ENCODE measurements at regions not wholly inside any gene's neighbourhood (a gene's known extent, or its start where the extent isn't known, plus 50 kb on each side); places are given as distances from the start of the nearest gene placed in this dataset.

DNA sequence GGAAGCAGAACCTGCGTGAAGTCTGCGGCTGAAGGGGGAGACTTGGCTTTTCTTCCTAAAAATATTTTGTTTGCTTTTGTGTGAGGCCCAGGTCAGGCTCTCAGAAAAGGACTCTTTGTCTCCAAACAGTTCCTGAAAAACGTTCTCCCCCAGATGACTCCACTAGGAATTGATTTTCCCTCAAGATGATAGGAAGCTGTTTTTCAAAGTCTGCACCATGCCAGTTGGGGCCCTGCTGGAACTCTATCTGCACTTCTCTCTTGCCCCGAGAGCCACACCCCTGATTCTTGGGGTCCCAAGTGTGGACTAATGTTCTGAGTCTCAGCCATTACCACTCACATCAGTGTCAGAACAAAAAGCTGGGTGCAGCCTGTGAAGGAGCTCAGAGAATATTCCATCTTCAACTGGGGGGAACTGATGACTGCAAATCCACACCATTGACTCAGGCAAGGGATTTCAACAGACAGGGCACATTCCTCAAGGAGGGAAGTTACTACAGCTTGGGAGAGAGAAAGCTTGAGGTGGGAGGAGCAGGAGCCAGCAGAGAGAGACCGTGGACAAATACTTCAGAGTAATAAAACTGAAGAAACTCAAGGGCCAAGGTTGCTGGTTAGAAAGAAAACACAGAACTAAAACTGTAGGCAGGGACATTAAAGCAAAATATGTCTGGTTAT lies 768.3 kb downstream of the RNF144A start:
- H3K9me3 ChIP-seq (replicated peaks in 1 of 3): no peaks in the 10 kb centered on the region
- no peaks in the 10 kb centered on the region for H3K36me3 ChIP-seq (replicated peaks in 1 of 2)
- H3K27ac ChIP-seq: no peak overlapping the region
- WGBS, 4 donors: 68 to 81% (median 73%) methylated on average over 5 of the region's 5 CpGs
- DNase-seq: no peak
- H3K4me3 ChIP-seq: no peak overlapping the region
- intact Hi-C loops (cut with DNase I): no loop called here
- TF ChIP-seq POLR2A (IDR thresholded peaks at IDR 0.05): no peak
- no peak for TF ChIP-seq CTCF (IDR thresholded peaks at IDR 0.05)
- H3K27me3 ChIP-seq: no peaks in the 10 kb centered on the region
- H3K4me1 ChIP-seq (replicated peaks in 1 of 2): no peaks in the 10 kb centered on the region

DNA sequence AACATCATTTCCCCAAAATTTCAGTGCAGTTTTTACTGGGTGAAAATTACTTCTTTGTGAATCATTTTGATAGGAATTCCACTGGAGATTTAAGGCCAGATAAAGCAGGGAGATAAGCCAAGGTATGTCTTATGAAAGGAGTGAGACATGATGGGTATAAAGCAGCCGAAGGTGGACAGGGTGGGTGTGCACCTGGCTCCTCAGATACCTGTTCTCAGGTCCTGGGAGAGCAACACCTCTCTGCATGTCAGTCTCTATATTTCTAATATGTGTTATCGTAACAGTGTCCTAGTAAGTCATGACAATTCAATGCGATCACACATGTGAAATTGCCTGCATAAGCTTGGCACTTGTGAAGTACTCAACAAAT lies 768.8 kb downstream of the RNF144A start:
- H3K9me3 ChIP-seq (replicated peaks in 1 of 3): no peaks in the 10 kb centered on the region
- H3K4me1 ChIP-seq (replicated peaks in 1 of 2): no peaks in the 10 kb centered on the region
- intact Hi-C loops (cut with DNase I): no loop called here
- H3K4me3 ChIP-seq: no peak overlapping the region
- H3K27me3 ChIP-seq: no peaks in the 10 kb centered on the region
- 78 to 89% (median 88%) methylated on average over 3 of the region's 3 CpGs for WGBS, 4 donors
- H3K36me3 ChIP-seq (replicated peaks in 1 of 2): no peaks in the 10 kb centered on the region
- DNase-seq: no peak
- no peak overlapping the region for H3K27ac ChIP-seq
- TF ChIP-seq CTCF (IDR thresholded peaks at IDR 0.05): no peak
- no peak for TF ChIP-seq POLR2A (IDR thresholded peaks at IDR 0.05)

GRCh38 chr2:7691961-7692656 lies 774.9 kb downstream of the RNF144A start:
- intact Hi-C loops (cut with DNase I): no loop called here
- Histone ChIP-seq H3K4me1 (replicated peaks in 1 of 2) (no peaks in the 10 kb centered on the region), H3K27me3 (no peaks in the 10 kb centered on the region), H3K4me3 (no peak overlapping the region), H3K36me3 (replicated peaks in 1 of 2) (no peaks in the 10 kb centered on the region), H3K27ac (no peak overlapping the region), H3K9me3 (replicated peaks in 1 of 3) (no peaks in the 10 kb centered on the region)
- WGBS, 4 donors: 79 to 91% (median 85%) methylated on average over 3 of the region's 3 CpGs
- no peak for DNase-seq
- no peak for TF ChIP-seq POLR2A (IDR thresholded peaks at IDR 0.05)
- no peak for TF ChIP-seq CTCF (IDR thresholded peaks at IDR 0.05)

GRCh38 chr2:7692657-7693161 lies 775.5 kb downstream of the RNF144A start:
- intact Hi-C loops (cut with DNase I): no loop called here
- Histone ChIP-seq H3K9me3 (replicated peaks in 1 of 3) (no peaks in the 10 kb centered on the region), H3K36me3 (replicated peaks in 1 of 2) (no peaks in the 10 kb centered on the region), H3K27me3 (no peaks in the 10 kb centered on the region), H3K4me1 (replicated peaks in 1 of 2) (no peaks in the 10 kb centered on the region), H3K27ac (no peak overlapping the region), H3K4me3 (no peak overlapping the region)
- TF ChIP-seq POLR2A (IDR thresholded peaks at IDR 0.05) (no peak), CTCF (IDR thresholded peaks at IDR 0.05) (no peak)
- WGBS, 4 donors: 94 to 100% (median 98%) methylated on average over 1 of the region's 1 CpG
- DNase-seq: peak in 3 of 7 donors; percentile 5 to 24 (median 18)

Measured in adrenal gland (tissue), 9 donors.